SK-N-MC (cell line): ENCODE measurements at regions not wholly inside any gene's neighbourhood (a gene's known extent, or its start where the extent isn't known, plus 50 kb on each side); places are given as distances from the start of the nearest gene placed in this dataset.

Experiments used
- DNase-seq: peaks from one replicate; pipeline ENCODE4 v3.0.0-alpha.2; 2011; ENCODE audit warnings: low read depth, low spot score
- H3K27ac ChIP-seq: fragments of 200-600 bp; sonication (generic); 2 replicates; pipeline ENCODE4 v1.5.1; 2016; ENCODE audit warnings: mixed run types
- H3K36me3 ChIP-seq: fragments of 200-600 bp; sonication (generic); 2 replicates; pipeline ENCODE4 v1.6.1; 2017; ENCODE audit warnings: antibody characterized with exemption, low read length, mixed read lengths; ENCODE audit not compliant: insufficient read depth
- H3K4me3 ChIP-seq: fragments of 200-600 bp; sonication (generic); 2 replicates; pipeline ENCODE4 v1.5.1; 2016
- H3K9ac ChIP-seq: fragments of 200-600 bp; sonication (generic); 2 replicates; pipeline ENCODE4 v1.8.0; 2017; ENCODE audit warnings: mixed run types, mixed read lengths; ENCODE audit not compliant: insufficient read length
- H3K9me3 ChIP-seq: fragments of 200-600 bp; sonication (generic); 2 replicates; pipeline ENCODE4 v1.6.1; 2017; ENCODE audit warnings: low read depth, mild to moderate bottlenecking, antibody characterized with exemption, low read length, moderate library complexity, mixed read lengths
- EZH2 ChIP-seq: fragments of 200-600 bp; sonication (generic); IDR thresholded peaks from one replicate; pipeline ENCODE4 v1.6.1; 2017; ENCODE audit warnings: antibody characterized with exemption
- FOXP2 ChIP-seq: optimal IDR thresholded peaks from 2 replicates; pipeline ENCODE3; 2011; ENCODE audit warnings: mild to moderate bottlenecking, moderate library complexity; ENCODE audit not compliant: insufficient read depth; ENCODE audit errors: extremely low read length, control extremely low read depth
- POLR2AphosphoS5 ChIP-seq: IDR thresholded peaks from 2 replicates; pipeline ENCODE4 v1.6.1; 2012; ENCODE audit warnings: mild to moderate bottlenecking, low read depth, low read length, borderline replicate concordance

DNA sequence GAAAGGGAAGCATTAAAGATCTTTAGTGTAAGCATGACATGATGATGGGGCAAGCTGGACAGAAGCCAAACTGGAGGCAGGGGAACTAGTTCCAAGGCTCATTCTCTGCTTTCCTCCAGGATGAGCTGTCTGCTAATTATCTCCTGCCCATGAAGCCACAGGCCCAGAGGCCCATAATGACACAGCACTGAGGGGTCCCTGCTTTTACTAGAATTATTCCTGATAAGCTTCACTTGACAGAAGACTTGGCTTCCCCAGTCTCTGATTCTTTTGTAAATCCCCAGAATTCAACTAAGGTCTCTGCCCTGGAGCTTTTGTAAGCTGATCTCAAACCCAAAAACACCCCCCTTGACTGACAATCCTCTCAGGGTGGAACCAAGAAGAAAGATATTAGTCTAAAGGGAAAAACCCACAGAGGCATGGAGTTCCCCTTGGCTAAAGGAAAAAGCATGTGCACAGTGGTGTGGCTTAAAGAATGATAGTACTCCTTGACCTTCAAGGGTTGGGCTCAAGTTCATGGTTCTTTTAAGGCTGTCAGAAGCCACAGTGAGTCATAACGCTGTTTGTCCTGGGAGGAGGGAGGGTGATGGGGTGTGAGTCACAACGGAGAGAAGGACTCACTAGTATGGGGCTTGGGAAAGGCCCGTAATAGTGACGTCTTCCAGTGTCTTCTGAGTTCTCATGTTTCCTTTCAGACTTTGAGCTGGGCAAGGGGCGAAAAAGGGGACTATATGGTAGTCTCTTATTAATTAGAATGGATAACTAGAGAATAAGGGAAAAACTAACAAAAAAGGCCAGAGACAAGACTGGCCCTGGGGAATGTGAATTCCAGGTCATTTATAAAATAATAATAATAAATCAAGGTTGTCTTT is 146.0 kb upstream of the CPEB2 start:
- Histone ChIP-seq H3K9ac (no peak overlapping the region), H3K4me3 (no peak overlapping the region)

DNA sequence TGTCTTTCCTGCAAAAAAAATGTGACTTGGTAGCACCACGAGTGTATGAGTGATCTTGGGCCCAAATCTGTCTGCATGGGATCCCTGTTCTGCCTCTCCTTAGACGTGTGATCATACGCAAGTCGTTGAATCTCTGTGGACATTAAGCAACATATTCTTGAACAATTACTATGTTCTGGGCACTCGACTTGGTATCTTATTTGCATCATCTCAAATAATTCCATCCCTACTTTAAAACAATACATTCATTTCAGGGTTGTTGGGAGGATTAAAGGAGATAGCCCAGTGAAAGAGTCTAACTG is 145.4 kb upstream of the CPEB2 start:
- no peak for DNase-seq
- Histone ChIP-seq H3K9me3 (no peaks in the 10 kb centered on the region), H3K36me3 (no peaks in the 10 kb centered on the region), H3K27ac (no peak overlapping the region), H3K9ac (no peak overlapping the region), H3K4me3 (no peak overlapping the region)
- TF ChIP-seq EZH2 (no peak), FOXP2 (no peak), POLR2AphosphoS5 (no peak)

More for the DNA sequence above, 146.0 kb upstream of the CPEB2 start:
- no peak for TF ChIP-seq POLR2AphosphoS5
- no peak for TF ChIP-seq EZH2
- TF ChIP-seq FOXP2, result no peak
- H3K36me3 ChIP-seq, result no peaks in the 10 kb centered on the region
- H3K27ac ChIP-seq, result no peak overlapping the region
- no peak for DNase-seq
- H3K9me3 ChIP-seq, result no peaks in the 10 kb centered on the region

DNA sequence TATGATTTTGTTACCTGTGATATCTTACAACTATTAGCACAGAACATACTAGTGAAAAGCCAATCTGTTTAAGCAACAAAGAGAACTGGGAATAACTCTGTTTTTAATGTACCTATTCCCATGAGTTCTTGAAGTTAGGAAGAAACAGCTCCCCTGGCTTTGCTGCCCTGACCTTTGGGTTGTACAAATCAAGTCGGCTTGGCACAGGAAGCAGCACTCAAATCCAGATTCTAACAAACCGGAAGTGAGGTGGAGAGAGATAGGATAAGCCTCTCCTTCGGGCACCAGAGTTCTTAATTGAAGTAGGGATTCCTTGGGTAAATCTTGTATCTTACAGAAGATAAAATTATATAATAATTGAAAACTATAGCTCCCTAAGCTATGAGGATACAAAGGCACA is 144.8 kb upstream of the CPEB2 start:
- Histone ChIP-seq H3K9ac (no peak overlapping the region), H3K27ac (no peak overlapping the region), H3K4me3 (no peak overlapping the region), H3K9me3 (no peaks in the 10 kb centered on the region), H3K36me3 (no peaks in the 10 kb centered on the region)
- TF ChIP-seq EZH2, result no peak
- TF ChIP-seq POLR2AphosphoS5, result no peak
- no peak for TF ChIP-seq FOXP2
- DNase-seq, result no peak

DNA sequence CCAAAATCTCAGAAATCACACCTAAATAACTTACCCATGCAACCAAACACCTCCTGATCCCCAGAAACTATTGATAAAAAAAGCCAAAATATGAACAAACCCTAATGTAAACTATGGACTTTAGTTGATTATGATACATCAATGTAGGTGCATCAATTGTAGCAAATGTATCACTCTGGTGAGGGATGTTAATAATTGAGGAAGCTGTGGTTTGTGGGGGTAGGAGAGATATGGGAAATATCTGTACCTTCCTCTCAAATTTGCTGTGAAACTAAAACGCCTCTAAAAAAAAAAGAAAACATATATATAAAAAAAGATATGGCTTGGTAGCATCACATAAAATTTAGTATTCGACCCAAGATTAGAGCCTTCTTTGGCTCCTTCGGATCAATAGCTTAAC is 144.3 kb upstream of the CPEB2 start:
- Histone ChIP-seq H3K36me3 (no peaks in the 10 kb centered on the region), H3K9ac (no peak overlapping the region), H3K9me3 (no peaks in the 10 kb centered on the region), H3K4me3 (no peak overlapping the region), H3K27ac (no peak overlapping the region)
- DNase-seq, result no peak
- TF ChIP-seq POLR2AphosphoS5 (no peak), FOXP2 (no peak), EZH2 (no peak)

DNA sequence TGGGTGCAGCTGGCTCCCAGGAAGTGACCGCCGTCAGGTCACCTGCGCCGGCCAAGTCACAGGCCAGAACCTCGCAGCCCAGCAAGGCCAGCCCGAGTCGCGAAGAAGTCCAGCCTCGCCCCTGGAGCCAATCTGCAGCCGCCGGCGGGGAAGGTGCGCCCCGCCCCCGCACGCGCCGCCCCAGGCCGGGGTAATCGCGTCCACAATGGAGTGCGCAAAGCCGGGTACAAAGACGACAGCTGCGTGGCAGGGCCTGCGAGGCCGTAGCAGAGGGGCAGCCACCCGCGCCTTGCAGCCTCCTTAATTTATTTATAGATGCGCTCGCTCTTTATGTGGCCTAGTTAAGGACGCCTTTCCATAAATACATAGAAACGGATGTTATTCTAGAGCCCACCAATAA is 139.4 kb upstream of the CPEB2 start:
- DNase-seq, result no peak
- Histone ChIP-seq H3K27ac (no peak overlapping the region), H3K36me3 (no peaks in the 10 kb centered on the region), H3K9me3 (no peaks in the 10 kb centered on the region), H3K9ac (no peak overlapping the region), H3K4me3 (no peak overlapping the region)
- no peak for TF ChIP-seq FOXP2
- no peak for TF ChIP-seq POLR2AphosphoS5
- no peak for TF ChIP-seq EZH2

DNA sequence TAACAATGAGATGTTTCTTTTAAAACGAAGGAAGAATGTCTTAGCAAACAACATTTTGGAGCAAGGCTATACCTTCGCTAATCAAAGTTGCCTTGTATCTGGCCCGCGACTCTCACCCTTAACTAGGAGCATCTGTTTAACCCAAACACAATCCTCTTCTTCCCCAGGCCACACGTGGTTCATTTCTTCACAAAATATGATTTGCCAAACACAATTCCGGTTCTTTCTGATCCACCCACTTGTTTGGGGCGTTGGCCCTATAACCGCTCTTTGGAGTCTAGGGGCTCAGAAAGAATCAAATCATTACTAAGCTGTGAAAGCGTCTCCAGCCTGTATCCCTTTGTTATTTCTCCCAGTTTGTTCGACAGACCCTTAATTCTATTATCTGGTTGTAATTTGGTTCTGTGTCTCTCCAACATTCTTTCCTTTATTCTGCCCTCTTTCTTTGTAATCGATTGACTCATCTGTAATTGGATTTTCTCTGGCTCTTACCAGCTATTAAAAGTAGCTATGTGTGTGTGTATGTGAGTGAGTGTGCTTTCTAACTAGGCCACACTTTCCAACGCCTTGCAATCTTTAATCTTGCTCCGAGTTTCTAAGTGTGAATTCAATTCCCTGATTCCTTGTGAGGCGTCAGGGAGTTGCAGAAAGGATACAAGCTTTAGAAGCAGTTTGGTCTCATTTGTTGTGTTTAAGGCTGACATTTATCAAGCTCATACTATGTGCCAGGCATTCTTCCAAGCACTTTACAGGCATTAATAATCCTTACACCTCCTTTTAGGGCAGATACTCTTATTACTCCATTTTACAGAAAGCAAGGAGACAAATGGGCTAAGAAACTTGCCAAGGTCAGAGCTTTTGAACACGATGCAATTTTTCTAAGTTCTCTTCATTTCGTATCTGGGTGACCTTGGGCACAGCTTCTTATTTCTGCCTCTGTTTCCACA is 138.6 kb upstream of the CPEB2 start:
- TF ChIP-seq FOXP2 (no peak), EZH2 (no peak), POLR2AphosphoS5 (no peak)
- Histone ChIP-seq H3K4me3 (no peak overlapping the region), H3K9ac (no peak overlapping the region), H3K9me3 (no peaks in the 10 kb centered on the region), H3K36me3 (no peaks in the 10 kb centered on the region), H3K27ac (no peak overlapping the region)
- DNase-seq, result no peak

DNA sequence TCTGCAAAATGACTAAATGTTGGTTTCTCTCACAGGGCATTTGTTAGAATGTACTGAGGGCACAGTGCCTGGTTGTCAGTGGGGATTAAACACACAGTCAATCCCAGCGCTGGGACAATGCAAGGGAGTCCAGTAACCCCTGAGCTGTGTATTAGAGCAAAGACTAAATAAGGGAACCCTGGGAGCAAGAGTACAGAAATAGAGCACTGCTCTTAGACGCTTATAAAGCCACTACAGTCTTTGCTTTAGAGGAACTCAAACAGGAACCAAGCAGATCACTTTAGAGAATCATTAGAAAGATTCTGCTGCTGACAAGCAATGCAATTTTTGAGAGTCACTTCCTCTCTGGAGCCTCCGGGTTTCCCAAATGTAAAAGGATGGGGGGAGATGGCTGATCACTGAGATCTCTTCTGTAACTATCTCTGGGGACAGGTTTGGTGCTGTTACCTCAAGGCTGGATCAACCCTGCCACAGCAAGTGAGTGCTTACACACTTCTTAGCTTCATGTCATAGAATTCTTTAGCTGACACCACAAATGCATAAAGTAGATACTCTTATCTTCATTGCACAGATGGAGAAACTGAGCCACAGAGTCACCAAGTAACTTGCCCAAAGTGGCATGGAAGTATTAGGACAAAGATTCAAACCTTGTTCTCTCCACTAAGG is 137.8 kb upstream of the CPEB2 start:
- H3K27ac ChIP-seq, result no peak overlapping the region
- no peak overlapping the region for H3K9ac ChIP-seq
- H3K9me3 ChIP-seq, result no peaks in the 10 kb centered on the region
- H3K36me3 ChIP-seq, result no peaks in the 10 kb centered on the region
- no peak for DNase-seq
- no peak overlapping the region for H3K4me3 ChIP-seq
- TF ChIP-seq FOXP2 (no peak), EZH2 (no peak), POLR2AphosphoS5 (no peak)

DNA sequence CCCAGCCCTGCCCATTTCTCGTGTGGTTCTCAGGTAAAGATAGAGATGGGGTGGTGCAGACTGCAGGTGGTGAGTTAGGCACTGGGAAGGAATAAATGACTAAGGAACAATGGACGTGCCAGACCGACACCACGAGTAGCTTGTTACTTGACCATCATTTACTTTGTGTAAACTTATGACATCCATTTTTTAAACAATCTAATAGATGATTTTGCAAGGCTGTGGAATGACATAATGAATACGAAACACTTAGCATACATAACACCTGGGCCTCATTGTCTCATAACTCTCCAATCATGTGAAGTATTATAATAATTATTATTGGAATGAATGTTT is 137.3 kb upstream of the CPEB2 start:
- TF ChIP-seq POLR2AphosphoS5, result no peak
- TF ChIP-seq FOXP2, result no peak
- no peak for TF ChIP-seq EZH2
- no peak for DNase-seq
- Histone ChIP-seq H3K27ac (no peak overlapping the region), H3K9ac (no peak overlapping the region), H3K9me3 (no peaks in the 10 kb centered on the region), H3K4me3 (no peak overlapping the region), H3K36me3 (no peaks in the 10 kb centered on the region)
